ENCODE measurements at regions not wholly inside any gene's neighbourhood (a gene's known extent, or its start where the extent isn't known, plus 50 kb on each side); places are given as distances from the start of the nearest gene placed in this dataset.
"Not testable (repeated sequence)": the region's sequence is repeated elsewhere in the genome, so short reads cannot be mapped to it uniquely, and the experiment has no call there.

DNA sequence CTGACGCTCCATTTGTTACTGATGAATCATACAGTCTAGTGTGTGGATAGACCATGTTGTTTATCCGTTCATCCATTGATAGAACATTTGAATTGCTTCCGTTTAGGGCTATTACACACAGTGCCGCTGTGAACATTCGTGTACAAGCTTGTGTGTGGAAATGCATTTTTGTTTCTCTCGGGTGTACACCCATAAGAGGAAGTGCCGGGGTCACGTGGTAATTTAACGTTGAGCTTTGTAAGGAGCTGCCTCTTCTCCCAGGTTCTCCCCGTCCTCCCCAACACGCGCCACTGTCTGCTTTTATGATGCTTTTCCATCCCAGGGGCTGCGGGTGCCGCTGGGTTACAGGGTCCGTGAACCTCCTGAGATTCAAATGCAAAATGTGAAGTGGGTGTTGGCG, 142.3 kb downstream of the IGLL1 start:
- no peak for DNase-seq (ENCODE audit: low spot score)

DNA sequence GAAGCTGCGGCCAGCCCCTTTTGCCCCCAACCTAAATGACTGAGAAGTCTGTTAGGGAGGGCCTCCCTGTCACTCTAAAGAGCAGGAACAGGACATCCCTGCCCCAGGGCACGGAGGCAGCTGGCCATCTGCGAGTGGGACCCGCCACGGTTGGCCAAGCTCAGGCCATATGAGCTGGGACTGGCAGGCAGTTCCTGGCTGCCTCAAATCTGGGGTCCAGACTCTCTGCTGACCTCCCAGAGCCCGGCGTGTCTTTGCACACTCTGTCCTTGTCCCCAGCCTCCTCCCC, 143.0 kb downstream of the IGLL1 start:
- DNase-seq (ENCODE audit: low spot score), result not testable (repeated sequence)

GRCh38 chr22:23436354-23437106, 143.6 kb downstream of the IGLL1 start:
- not testable (repeated sequence) for DNase-seq (ENCODE audit: low spot score)

- not testable (repeated sequence) for DNase-seq (ENCODE audit: low spot score)
These were observed 144.9 kb downstream of the IGLL1 start for GRCh38 chr22:23435186-23435585.

- not testable (repeated sequence) for DNase-seq (ENCODE audit: low spot score)
These were observed 145.8 kb downstream of the IGLL1 start for GRCh38 chr22:23434198-23434830.

GRCh38 chr22:23433127-23434005, 146.7 kb downstream of the IGLL1 start:
- not testable (repeated sequence) for DNase-seq (ENCODE audit: low spot score)

GRCh38 chr22:23432719-23433118, 147.4 kb downstream of the IGLL1 start:
- DNase-seq (ENCODE audit: low spot score), result not testable (repeated sequence)

DNA sequence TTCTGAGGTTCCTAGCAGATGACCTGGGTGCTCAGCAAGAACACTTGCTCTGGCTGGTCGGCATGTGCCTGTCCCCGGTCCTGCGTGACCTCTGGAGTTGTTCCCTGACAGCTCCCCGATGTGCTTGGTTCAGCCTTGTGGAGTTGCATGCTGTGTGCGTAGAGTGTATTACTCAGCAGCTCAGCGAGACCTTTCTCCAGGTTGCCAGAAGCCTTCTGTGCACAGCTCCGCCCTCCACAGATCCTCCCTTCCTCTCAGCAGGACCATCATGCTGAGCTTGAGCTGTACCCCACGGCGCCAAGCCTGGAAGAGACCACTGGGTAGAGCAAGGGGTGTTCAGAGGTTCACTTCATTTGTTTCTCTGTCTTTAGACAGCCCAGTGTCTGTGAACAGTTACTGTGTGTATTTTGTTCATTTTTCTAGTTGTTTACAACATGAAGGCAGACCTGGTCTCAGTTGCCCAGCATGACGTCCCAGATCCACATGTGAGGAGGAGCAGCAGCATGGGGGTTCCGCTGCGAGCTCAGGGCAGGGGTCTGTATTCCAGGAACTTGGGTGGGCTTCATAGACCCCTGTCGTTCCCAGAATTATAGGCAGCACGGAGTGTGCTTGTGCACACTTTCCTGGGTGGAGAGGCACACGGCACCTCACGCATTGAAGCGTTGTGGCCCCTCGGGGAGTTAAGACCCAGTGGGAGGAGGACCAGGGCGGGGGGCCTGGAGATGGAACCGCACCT, 148.6 kb downstream of the IGLL1 start:
- DNase-seq (ENCODE audit: low spot score), result peak; percentile 54

- not testable (repeated sequence) for DNase-seq (ENCODE audit: low spot score)
These were observed 155.5 kb downstream of the IGLL1 start for GRCh38 chr22:23424551-23425068.

DNA sequence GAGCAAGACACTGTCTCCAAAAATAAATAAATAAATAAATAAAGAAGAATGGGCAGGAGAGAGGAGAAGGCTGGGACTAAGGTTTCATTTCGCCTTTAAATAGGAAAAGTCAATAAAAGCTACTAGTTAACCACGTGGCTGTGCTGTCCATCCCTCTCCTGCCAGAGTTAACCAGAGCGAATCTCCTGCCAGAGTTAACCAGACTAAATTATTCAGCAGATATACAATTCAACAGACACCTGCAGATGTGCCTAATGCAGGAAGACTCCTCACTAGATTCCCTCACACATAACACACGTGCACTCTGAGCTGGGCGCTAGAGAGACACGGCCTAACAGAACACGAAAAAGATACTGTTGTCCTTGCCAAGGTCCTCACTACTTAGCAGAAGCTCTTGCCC, 156.1 kb downstream of the IGLL1 start:
- DNase-seq (ENCODE audit: low spot score), result no peak

- not testable (repeated sequence) for DNase-seq (ENCODE audit: low spot score)
These were observed 157.8 kb downstream of the IGLL1 start for GRCh38 chr22:23422281-23422680.

- DNase-seq (ENCODE audit: low spot score), result not testable (repeated sequence)
These were observed 158.8 kb downstream of the IGLL1 start for GRCh38 chr22:23421300-23421699.

GRCh38 chr22:23419931-23420330, 160.2 kb downstream of the IGLL1 start:
- no peak for DNase-seq (ENCODE audit: low spot score)

DNA sequence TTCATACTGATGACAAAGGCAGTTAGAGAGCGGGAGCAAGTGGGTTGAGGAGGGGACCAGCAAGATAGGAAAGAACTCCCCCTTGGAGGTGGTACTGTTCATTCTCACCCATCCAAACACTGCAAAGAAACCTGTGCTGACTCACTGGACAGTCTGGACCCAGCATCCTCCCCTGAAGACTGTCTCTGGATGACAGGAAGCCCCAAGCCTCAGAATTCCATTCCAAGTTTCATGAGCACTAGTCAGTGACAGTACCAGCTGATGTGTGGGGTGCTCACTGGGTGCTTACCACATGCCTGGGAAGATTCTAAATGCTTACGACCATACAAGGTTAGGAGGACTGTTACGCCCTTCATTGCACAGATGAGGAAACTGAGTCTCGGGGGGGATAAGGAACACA, 160.9 kb downstream of the IGLL1 start:
- no peak for DNase-seq (ENCODE audit: low spot score)

DNA sequence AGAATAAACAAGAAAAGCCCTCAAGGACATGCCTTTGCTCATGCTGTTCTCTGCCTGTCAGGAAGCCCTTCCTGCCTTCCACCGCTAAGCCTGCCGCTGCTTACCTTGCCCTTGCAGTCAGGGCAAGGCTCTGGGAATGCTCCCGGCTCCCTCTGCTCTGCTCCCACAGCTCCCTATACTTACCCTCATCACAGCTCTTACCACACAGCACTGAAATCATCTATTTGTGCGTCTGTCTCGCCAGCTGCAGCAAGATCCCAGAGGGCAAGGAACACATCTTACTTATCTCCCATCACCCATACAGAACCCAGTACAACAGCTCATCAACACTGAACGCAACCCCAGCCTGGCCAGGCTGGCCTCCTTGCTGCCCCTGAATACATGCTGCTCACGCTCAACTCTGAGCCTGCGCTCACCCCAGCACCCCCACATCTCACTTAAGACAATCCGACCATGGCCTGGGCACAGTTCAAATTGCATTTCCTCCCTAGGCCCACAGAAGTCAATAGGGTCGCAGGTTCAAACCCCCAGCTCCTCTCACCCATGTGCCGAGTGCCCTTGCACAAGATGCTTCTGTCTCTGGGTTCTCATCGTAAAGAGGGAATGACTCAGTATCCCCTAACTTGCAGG, 161.8 kb downstream of the IGLL1 start:
- no peak for DNase-seq (ENCODE audit: low spot score)

DNA sequence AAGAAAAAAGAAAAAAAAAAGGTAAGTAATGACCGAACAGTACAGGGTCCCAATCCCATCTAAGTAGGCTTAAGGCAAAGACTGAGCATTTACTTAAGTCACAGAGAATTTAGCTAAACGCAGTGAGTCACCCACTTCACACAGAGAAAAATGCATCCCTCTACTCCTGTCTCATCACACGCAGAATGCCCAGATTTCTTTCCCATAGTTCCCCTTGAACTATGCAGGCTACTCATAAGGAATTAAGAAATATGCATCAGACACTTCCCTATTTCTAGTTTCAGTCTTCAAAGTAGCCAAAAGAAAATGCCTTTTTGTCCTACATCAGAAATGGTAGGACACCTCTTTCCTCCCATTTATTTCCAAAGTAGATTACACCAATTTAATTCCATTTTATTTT, 162.8 kb downstream of the IGLL1 start:
- not testable (repeated sequence) for DNase-seq (ENCODE audit: low spot score)

- not testable (repeated sequence) for DNase-seq (ENCODE audit: low spot score)
These were observed 163.9 kb downstream of the IGLL1 start for GRCh38 chr22:23416169-23416690.

- no peak for DNase-seq (ENCODE audit: low spot score)
These were observed 164.6 kb downstream of the IGLL1 start for GRCh38 chr22:23415490-23415851.

DNA sequence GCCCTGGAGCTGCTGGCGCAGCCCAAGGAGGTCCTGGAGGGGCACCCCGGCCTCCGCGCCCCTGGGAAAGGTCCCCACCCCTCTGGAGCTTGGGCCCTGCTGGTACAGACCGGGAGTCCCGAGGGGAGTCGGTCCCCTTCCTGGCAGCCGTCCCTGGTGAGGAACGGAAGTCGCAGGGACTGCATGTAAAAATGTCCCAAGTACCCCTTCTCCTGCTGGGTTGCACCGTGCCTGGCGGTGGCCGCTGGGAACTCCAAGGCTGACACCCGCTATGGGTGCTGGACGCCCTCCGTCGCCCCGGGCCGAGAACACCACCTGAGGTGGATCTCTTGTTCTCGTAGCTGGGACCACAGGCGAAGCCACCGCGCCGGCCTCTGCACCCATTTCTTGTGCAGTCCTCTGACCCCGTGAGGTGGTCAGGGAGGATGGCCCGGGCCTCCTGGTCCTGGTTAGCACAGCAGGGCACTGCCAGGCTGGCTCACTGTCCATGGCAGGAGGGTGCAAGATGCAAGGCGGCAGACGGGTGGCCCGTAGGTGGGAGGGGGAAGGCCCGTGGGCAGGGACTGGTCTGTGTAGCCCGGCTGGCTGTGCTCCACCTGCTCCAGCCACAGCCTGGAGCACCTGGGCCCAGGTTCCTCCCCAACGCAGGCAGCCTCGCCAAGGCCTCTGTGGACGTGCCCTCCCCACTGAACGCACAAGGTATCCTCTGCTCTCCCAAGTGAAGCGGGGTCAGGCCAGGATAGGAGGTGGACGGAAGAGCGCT, 165.2 kb downstream of the IGLL1 start:
- no peak for DNase-seq (ENCODE audit: low spot score)

DNA sequence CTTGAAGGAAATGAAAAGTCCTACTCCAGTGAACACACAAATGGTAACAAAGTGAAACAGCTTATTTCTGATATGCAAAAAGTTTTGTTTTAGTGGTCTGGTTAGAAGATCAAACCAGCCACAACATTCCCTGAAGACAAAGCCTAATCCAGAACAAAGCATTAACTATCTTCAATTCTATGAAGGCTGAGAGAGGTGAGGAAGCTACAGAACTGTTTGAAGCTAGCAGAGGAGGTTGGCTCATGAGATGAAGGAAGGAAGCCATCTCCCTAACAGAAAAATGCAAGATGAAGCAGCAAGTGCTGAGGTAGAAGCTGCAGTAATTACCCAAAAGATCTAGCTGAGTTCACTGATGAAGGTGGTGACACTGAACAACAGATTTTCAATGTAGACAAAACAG, 168.4 kb downstream of the IGLL1 start:
- DNase-seq (ENCODE audit: low spot score), result no peak

All from iPS-NIHi11 (cell line).